Psoas muscle (tissue), 7 donors: ENCODE measurements at regions not wholly inside any gene's neighbourhood (a gene's known extent, or its start where the extent isn't known, plus 50 kb on each side); places are given as distances from the start of the nearest gene placed in this dataset.

ENCODE experiments used
- ATAC-seq, 4 donors: fragments of 200-7000 bp; cut with Tn5 transposase; one replicate each; pipeline ENCODE4 v1.9.1; 2020; ENCODE audit warnings: moderate library complexity in 3 of 4, mild to moderate bottlenecking in 2 of 4
- DNase-seq, 2 donors: peaks; one replicate each; pipeline ENCODE4 v3.0.0-alpha.2; 2020
- H3K27ac ChIP-seq: fragments of 200-600 bp; one replicate; pipeline ENCODE4 v1.8.0; 2022
- H3K27me3 ChIP-seq, 3 donors: fragments of 200-600 bp in 1 of 3; one replicate each; pipeline versions ENCODE4 v1.6.1 to v1.8.0; 2013 to 2022; ENCODE audit warnings: low read length in 2 of 3, mild to moderate bottlenecking in 2 of 3, moderate library complexity in 1 of 3; ENCODE audit not compliant: insufficient read depth in 3 of 3
- H3K36me3 ChIP-seq, 2 donors: fragments of 200-600 bp in 1 of 2; one replicate each; pipeline versions ENCODE4 v1.6.1 to v1.8.0; 2013 to 2022; ENCODE audit warnings: low read depth in 1 of 2, mild to moderate bottlenecking in 1 of 2, moderate library complexity in 1 of 2; ENCODE audit not compliant: insufficient read depth in 1 of 2
- H3K4me1 ChIP-seq: fragments of 200-600 bp; one replicate; pipeline ENCODE4 v1.8.0; 2022
- H3K4me3 ChIP-seq: fragments of 200-600 bp; one replicate; pipeline ENCODE4 v1.8.0; 2022; ENCODE audit warnings: mild to moderate bottlenecking
- H3K9me3 ChIP-seq: fragments of 200-600 bp; one replicate; pipeline ENCODE4 v1.8.0; 2022
- CTCF ChIP-seq: fragments of 200-600 bp; IDR thresholded peaks from one replicate; pipeline ENCODE4 v1.8.0; 2022; ENCODE audit warnings: antibody characterized with exemption
- WGBS, 3 donors: extraction: QIAGEN DNeasy Blood & Tissue Kit; methylation state at CpG; one replicate each; pipeline versions ENCODE4 v1.1.6 to v1.1.7; 2013; 5-methylcytosine and 5-hydroxymethylcytosine counted together
- intact Hi-C, 2 donors: fragments of 100-400 bp; cut with DNase I; formaldehyde crosslinking; loops; one replicate each; pipeline versions ENCODE4 v1.11.0 to v1.14.2; 2022
- donor health status: healthy with polysubstance abuse.
- donor health status: DM: no; HTN: no; CAD: no; lungs with moderate emphysema.
- donor health status: Bipolar disorder and iron deficiency.
- donor health status: healthy.
- donor health status: DM: yes; HTN: yes; CAD: no.
- donor health status: DM: no; HTN: no; CAD: no.
- donor health status: DM: yes; HTN: yes; CAD: no.

GRCh38 chr4:110826656-110827055 lies 203.8 kb upstream of the PITX2 start:
- no peak overlapping the region for H3K4me3 ChIP-seq
- no peak for TF ChIP-seq CTCF
- H3K36me3 ChIP-seq: no peaks in the 10 kb centered on the region
- H3K27me3 ChIP-seq: no peaks in the 10 kb centered on the region
- ATAC-seq (no peak), DNase-seq (no peak)
- no peaks in the 10 kb centered on the region for H3K4me1 ChIP-seq
- no peaks in the 10 kb centered on the region for H3K9me3 ChIP-seq
- 80 to 89% (median 87%) methylated on average over 8 of the region's 8 CpGs for WGBS, 3 donors
- H3K27ac ChIP-seq: no peak overlapping the region
- intact Hi-C loops: no loop called here

GRCh38 chr4:110830461-110830860 lies 207.6 kb upstream of the PITX2 start:
- 36 to 62% (median 52%) methylated on average over 2 of the region's 2 CpGs for WGBS, 3 donors
- no peaks in the 10 kb centered on the region for H3K36me3 ChIP-seq
- DNase-seq (no peak), ATAC-seq (no peak)
- no peaks in the 10 kb centered on the region for H3K9me3 ChIP-seq
- intact Hi-C loops: no loop called here
- no peaks in the 10 kb centered on the region for H3K4me1 ChIP-seq
- no peak overlapping the region for H3K27ac ChIP-seq
- no peak overlapping the region for H3K4me3 ChIP-seq
- H3K27me3 ChIP-seq: no peaks in the 10 kb centered on the region
- TF ChIP-seq CTCF: no peak

GRCh38 chr4:110837896-110838450 lies 215.1 kb upstream of the PITX2 start:
- ATAC-seq: no peak
- Histone ChIP-seq H3K27me3 (no peaks in the 10 kb centered on the region), H3K9me3 (no peaks in the 10 kb centered on the region), H3K4me3 (no peak overlapping the region), H3K4me1 (no peaks in the 10 kb centered on the region), H3K36me3 (no peaks in the 10 kb centered on the region), H3K27ac (no peak overlapping the region)
- TF ChIP-seq CTCF: no peak
- no peak for DNase-seq
- intact Hi-C loops: no loop called here
- 36 to 60% (median 47%) methylated on average over 7 of the region's 7 CpGs for WGBS, 3 donors

GRCh38 chr4:110840221-110840654 lies 217.4 kb upstream of the PITX2 start:
- H3K4me1 ChIP-seq: no peaks in the 10 kb centered on the region
- no peak overlapping the region for H3K4me3 ChIP-seq
- no peak for TF ChIP-seq CTCF
- 34 to 57% (median 44%) methylated on average over 2 of the region's 2 CpGs for WGBS, 3 donors
- no peaks in the 10 kb centered on the region for H3K27me3 ChIP-seq
- intact Hi-C loops: no loop called here
- no peak for DNase-seq
- H3K36me3 ChIP-seq: no peaks in the 10 kb centered on the region
- H3K9me3 ChIP-seq: no peaks in the 10 kb centered on the region
- H3K27ac ChIP-seq: no peak overlapping the region
- ATAC-seq: no peak

- no peaks in the 10 kb centered on the region for H3K27me3 ChIP-seq
- no peak overlapping the region for H3K4me3 ChIP-seq
- intact Hi-C loops: no loop called here
- ATAC-seq (no peak), DNase-seq (no peak)
- H3K27ac ChIP-seq: no peak overlapping the region
- WGBS, 3 donors: 42 to 67% (median 45%) methylated on average over 1 of the region's 1 CpG
- H3K36me3 ChIP-seq: no peaks in the 10 kb centered on the region
- H3K9me3 ChIP-seq: no peaks in the 10 kb centered on the region
- H3K4me1 ChIP-seq: peaks cover 14% of the 10 kb centered on the region
- TF ChIP-seq CTCF: no peak
Observed at GRCh38 chr4:110848787-110849186, 225.9 kb upstream of the PITX2 start.
